Inferior parietal cortex (tissue), 1 donor: ENCODE measurements at regions not wholly inside any gene's neighbourhood (a gene's known extent, or its start where the extent isn't known, plus 50 kb on each side); places are given as distances from the start of the nearest gene placed in this dataset.
"Not testable (repeated sequence)": the region's sequence is repeated elsewhere in the genome, so short reads cannot be mapped to it uniquely, and the experiment has no call there.

Experiments used
- DNase-seq: peaks from one replicate; pipeline ENCODE4 v3.0.0-alpha.2; 2016; ENCODE audit errors: extremely low spot score

DNA sequence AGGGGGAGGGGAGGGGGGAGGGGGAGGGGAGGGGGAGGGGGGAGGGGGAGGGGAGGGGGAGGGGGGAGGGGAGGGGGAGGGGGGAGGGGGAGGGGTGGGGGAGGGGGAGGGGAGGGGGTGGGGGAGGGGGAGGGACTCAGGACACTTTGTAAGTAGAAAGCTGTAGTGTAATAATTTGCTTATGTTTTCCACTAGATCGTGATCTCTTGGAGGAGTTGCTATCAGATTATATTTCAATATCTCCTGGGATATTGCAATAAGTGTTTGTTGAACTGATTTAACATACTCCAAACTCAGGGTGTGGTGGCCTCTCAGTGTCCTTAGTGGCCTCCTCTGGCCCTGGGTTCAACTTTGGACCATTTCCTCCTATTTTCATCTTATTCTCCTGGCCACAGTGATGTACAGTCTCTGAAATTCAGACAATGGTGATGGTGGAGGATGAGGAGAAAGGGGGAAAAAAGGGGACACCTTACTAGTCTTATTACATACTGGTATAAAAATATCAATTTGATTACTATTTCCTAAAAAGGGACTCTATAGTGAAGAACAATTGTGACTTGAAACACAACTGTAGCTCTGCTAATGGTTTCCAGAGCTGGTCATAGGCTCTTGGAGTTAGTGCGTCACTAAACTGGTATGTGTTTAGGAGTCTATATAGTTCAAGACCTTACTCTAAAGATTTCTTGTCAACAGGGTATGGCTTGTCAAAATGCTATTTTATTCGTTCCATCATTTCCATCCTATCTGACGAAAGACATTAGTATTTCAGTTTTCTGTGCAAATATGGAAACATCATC lies 89.6 kb downstream of the DDX1 start:
- DNase-seq = no peak

DNA sequence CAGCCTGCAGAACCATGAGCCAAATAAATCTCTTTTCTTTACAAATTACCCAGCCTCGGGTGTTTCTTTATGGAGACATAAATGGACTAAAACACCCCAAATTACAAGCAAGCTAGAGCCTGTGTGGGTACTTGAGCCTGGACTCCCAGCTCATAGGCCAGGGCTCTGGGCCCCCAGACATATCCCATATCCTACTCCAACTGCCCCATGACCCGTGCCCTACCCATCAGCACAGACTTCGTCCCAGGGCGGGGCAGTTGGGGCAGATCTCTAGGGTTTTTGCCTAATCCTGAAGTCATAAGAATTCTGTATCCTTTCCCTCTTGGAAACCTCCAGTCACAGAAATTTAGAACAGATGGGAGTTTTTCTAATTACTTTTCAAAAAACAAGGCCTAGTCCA lies 90.7 kb downstream of the DDX1 start:
- DNase-seq = no peak

DNA sequence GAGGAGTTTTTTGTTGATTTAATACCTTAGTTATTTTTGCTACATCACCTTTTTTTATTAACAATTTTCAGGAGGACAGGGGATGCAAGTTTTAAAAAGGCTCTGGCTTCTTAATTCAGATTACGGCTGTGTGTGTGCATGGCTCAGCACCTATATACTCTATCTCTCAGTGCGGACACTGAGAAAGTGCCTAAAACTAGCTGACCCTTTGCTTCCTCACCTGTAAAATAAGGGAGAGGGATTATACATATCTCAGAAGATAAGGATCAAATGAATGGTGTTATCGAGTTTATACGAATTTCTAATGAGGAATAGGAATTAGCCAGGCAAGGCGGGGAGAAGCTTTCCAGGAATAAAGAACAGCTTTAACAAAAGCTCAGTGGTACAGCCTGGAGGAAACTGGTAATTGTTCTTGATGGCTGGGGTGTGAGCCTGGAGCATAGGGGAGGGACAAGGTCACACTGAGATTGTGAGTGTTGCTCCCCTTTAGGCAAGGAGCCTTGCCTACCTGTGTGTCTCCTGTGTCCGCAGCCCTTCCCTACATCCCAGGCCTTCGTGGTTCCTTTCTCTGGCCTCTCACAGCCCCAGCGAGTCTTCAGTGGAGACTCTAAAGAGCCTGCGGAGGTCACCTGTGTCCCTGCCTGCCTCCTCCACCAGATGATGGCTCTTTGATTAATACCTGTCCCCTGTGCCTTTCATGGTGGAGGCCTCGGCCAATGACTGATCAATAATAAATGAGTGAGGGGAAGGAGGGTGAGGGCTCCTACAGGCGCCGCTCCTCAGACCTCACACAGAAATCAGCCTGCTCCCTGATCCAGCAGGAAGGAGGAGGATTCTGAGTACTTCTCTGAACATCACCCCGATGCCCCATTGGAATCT lies 92.7 kb downstream of the DDX1 start:
- no peak for DNase-seq

DNA sequence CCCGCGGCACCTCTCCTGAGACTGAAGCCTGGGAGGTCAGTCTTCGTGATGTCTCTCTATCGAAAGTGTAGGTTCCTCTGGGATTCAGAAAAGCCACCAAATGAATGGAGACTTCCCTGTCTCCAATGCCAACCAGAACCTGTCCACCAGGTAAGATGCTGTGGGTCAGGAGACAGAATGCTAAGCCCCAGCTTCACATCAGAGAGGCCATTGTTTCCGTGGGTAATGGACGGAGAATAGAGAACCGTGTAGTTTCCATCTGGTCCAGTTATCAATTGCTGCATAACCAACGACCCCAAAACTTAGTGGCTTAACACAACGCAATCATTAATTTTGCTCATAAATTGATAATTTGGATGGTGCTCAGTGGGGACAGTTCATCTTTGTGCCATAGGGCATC lies 93.5 kb downstream of the DDX1 start:
- no peak for DNase-seq

DNA sequence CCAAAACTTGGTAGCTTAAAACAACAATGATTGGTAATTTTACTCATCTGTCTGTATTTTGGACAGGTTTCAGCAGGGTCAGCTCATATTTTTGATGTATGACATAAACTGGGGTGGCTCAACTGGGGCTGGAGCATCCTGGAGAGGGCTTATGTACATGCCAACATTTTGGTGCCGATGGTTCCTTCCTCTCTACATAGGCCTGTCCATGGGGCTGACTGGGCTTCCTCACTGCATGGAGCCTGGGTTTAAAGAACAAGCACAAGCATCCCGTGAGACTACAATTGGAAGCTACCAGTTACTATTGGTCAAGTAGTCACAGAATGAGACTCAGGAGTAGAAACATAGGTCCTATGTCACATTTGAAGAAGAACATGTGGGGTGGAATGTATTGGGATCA lies 95.0 kb downstream of the DDX1 start:
- DNase-seq = no peak

DNA sequence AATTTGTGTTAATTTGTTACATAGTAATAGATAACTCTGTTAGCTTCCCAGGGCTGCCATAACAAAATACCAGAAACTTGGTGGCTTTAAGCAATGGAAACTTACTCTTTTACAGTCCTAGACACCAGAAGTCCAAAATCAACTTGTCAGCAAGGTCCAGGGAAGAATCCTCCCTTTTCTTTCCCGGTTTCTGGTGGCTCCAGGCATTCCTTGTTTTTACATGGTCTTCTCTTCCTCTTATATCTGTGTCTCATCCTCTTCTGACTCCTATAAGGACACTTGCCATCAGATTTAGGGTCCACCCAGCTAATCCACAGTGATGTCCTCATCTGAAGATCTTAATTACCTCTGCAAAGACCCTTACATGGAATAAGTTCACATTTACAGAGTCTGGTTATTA lies 95.6 kb downstream of the DDX1 start:
- DNase-seq = no peak

DNA sequence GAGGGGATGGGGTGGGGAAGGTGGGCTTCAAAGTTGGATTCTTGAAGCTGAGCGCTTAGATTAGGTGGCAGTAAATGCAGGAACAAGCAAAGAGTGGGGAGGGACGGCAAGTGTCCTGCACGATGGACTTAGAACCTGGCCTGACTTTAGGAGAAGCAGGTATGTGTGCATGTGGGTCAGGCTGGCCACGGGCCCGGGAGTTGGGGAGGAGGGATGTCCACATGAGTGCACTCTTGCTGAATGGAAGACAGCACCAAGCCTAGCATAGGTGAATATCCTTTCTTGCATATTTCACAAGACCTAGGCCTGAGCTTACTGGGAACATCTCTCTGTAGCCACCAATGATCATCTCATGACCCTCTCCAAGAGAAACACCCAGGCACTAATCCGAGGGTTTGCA lies 96.1 kb downstream of the DDX1 start:
- DNase-seq = no peak

DNA sequence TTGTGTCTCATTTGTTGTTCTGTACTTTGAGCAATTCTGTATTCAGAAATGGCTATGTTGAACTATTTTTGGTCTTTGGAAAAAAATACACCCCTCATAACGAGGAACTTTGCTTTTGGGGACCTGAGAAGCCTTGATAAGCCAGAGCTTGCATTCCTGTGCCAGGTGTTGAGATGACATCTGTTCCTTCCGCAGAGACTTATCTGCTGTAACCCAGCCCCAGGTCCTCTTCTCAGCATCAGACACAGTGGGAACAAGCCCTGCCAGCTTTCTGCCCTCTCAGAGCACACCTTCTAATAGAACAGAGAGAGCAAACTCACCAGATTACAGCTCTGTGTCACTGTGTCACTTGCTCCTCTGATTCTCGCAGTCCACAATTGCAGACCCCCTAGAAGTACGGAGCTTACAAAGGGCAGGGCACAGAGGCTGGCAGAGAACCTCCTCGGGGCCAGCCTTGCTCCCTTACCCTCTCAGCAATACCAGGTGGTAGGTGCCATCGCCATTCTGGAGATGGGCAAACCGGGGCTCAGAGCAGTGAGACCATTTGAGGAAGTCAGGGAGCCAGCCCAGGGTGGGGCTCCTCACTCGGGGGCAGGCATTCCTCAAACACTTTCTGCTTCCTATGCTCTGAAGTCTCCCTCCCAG lies 97.4 kb downstream of the DDX1 start:
- no peak for DNase-seq

DNA sequence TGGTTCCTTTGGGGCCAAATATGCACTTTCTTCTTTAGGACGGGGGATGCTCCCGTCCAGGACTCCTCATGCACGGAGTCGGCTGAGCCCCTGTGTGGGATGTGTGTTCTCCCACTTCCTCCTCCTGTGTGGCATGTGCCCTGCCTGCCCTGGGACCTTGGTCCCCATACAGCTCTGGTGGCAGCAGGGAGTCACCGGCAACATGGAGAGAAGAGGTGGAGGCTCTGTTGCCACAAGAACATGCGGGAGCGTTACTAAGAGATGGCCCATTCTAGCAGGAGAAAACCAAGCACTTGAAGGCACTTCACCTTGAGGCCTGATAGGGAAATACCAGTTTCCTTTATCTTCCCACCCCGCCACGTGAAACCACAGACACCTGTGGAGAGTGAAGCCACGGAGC lies 98.0 kb downstream of the DDX1 start:
- no peak for DNase-seq

DNA sequence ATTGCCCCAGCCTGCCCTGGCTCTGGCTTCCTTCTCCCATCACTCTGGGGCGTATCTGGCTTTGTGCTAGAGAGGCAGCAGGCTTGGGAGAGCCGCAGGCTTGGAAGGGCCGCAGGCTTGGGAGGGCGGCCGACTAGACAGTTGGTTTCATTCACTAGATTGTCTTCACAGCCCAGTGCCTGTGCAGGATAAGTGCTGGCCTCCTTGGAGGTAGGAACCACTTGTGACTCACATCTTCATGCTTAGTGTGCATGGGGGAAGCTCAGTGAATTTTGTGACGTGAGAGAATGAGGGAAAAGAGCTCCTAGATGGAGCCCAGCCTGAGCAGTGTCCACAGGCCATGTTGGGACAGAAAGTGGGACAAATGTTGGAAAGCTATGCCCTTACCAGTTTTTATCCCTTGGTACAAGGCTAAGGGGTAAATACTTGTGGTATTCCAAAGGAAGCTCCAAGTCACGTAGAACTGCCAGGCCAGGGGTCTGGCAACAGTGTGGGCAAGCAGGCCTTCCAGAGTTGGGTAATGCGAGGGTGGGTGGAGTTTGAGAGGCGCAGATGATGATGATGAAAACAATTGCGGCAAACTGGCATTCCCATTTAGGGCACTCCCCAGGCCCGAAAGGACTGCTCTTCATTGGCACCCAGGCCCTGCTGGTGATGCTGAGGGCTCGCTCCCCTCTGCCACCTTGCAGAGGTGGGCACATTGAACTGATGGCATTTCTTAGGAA lies 100.1 kb downstream of the DDX1 start:
- DNase-seq = no peak

DNA sequence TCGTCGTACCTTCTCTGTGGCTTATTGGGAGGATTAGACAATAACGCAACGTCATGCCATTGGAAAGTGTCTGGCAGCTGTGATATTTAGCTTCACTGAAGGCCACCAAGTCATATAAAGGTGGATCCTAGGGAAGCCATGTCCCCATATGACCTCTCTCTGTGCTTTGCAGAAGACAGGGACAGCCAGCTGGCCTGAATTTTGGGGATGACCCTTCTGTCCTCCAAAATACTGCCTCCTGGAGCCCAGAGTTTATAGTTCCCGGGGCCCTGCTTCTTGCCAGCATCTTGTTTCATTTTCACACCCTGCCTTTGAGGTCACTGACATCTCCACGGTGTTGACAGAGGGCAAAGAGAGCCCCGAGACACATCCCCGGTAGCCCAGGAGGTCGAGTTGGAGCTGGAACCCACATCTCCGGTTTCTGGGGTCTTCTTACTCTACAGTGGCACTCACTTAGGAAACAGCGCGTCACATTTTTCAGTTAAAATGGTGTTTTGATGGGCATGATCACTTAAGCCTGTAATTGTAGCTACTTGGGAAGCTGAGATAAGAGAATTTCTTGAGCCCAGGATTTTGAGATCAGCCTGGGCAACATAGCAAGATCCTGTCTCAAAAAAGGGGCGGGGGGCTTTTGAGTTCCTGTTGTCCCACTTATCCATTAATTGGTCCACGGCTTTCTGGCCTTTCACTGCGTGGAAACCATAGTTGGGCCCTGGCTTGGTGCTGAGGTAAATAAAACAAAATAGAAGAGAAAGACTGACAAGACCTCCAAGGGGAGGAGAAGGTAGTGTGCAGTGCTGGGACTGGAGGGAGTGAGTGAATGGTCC lies 101.1 kb downstream of the DDX1 start:
- no peak for DNase-seq

DNA sequence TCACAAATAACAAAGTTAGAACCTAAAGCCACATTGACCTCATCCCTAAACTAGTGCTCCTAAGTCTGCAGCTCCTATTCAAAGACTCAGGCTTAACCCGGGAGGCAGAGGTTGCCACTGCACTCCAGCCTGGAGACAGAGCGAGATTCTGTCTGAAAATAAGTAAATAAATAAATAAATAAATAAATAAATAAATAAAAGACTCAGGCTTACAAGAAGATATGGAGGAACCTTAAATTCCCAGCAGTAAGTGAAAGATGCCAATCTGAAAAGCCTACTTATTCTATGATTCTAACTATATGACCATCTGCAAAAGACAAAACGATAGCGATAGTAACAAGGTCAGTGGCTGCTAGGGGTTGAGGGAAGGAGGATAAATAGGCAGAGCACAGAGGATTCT lies 101.7 kb downstream of the DDX1 start:
- DNase-seq = no peak

DNA sequence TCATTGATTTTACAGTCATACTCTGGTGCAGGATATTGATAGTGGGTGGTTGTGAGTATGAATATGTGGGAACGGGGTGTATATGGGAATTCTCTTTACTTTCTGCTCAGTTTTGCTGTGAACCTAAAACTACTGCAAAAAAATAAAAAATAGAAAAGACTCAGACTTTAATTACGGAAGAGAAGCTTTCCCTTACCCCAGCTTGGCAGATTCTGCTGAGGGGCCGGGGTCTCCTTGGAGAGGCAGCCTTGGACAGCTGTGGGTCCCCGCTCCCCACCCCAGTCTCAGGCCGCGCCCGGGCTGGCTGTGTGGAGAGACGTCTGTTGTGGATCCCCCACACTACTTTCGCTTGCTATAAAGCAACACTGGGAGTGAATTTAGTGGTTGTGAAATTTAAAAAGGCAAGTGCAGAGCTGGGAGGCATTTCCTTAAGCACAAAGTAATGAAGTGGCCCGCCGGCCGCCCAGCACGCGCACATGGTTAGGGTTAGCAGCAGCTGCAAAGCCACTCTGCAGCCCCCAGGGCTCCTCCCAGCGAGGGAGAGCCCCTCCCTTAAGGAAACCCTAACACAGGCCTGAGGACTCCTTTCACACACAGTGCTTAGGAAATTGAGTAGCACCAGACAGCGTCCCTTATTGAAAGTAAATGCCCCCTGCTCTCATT lies 102.4 kb downstream of the DDX1 start:
- DNase-seq = no peak

DNA sequence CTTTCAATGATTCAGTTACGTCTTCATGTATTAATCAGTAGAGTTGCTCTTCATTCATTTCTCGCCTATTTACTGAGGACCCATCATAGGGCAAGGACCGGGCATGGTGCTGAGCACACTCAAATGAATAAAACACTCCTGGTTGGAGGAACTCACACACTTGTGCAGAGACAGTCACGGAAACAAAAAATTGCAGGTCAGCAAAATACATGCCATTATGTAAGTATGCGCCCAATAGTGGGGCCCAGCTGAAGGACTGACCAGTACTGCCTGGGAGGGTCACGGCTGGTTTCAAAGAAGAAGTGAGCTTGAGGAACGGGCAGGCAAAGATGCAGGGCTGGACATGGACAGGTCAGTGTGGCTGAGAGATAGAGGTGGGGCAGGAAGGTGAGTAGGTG lies 102.9 kb downstream of the DDX1 start:
- no peak for DNase-seq

DNA sequence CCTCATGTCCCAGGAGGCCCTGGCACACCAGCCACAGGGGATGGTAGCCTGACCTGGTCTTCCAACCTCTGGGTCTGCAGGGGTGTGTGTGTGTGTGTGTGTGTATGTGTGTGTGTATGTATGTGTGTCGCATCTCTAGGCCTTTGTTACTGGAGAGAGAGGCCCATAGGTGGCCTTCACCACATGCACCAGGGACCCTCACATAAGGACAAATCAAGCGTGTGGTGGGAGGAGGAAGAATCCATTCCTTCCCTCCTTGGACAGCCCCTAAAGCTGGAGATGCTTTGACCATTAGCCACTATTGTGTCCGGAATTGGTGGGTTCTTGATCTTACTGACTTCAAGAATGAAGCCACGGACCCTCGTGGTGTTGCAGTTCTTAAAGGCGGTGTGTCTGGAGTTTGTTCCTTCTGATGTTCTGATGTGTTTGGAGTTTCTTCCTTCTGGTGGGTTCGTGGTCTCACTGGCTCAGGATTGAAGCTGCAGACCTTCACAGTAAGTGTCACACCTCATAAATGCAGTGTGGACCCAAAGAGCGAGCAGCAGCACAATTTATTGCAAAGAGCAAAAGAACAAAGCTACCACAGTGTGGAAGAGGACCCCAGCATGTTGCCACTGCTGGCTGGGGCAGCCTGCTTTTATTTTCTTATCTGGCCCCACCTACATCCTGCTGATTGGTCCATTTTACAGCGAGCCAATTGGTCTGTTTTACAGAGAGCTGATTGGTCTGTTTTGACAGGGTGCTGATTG lies 104.1 kb downstream of the DDX1 start:
- DNase-seq = no peak

DNA sequence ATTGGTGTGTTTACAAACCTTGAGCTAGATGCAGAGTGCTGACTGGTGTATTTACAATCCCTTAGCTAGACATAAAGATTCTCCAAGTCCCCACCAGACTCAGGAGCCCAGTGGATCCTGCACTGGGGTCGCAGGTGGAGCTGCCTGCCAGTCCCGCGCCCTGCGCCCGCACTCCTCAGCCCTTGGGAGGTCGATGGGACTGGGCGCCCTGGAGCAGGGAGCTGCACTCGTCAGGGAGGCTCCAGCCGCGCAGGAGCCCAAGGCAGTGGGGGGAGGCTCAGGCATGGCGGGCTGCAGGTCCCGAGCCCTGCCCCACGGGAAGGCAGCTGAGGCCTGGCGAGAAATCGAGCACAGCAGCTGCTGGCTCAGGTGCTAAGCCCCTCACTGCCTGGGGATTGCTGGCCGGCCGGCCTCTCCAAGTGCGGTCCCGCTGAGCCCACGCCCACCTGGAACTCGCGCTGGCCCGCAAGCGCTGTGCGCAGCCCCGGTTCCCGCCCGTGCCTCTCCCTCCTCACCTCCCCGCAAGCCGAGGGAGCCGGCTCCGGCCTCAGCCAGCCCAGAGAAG lies 105.0 kb downstream of the DDX1 start:
- DNase-seq = not testable (repeated sequence)

DNA sequence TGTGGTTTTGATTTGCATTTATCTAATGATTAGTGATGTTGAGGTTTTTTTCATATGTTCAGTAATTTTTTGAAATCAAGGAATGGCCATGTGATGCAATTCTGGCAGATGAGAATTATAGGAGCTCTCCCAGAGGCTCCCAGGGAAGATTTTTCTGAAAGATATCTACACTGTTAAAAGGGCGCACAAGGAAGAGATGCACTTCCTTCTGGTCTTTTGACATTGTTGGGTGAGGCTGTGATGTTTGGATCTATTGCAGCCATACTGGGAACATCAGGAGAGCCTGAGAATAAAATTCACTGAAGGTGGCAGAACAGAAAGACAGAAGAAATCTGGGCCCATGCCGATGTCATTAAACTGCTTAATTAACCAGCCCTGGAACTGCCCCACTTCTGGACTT lies 108.5 kb downstream of the DDX1 start:
- no peak for DNase-seq

DNA sequence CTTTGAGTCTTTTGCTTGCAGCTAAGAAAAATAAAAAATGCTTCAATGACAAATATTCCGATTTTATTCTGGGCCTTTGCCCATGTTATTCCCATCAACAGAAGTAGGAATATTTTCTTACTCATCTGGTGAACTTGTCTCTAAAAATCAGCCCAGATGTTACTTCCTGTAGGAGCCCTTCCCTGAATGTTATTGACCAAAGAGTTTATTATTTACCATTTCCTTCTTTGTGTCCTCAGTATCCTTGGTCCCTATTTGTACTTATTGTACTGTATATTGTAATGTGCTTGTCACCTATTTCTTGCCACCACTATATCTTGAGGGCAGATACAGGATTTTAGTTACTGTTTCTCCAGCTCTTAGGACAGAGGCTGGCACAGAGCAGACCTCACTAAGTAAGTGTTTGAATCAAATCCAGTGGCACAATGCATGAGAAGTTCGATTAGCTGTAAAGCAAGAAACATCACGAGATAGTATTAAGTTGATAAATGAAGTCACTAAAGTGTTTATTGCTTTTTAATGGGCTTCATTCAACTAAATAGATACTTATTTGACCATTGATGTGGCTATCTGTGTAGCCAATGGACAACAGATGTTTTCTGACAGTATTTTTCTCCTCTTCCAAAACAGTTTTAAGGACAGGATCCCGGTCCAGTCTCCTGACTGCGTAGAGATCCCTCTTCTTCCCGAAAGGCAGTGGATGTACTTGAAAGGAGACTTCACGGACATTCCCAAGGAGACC lies 109.1 kb downstream of the DDX1 start:
- no peak for DNase-seq
